Testis (tissue), 2 donors: ENCODE measurements at regions not wholly inside any gene's neighbourhood (a gene's known extent, or its start where the extent isn't known, plus 50 kb on each side); places are given as distances from the start of the nearest gene placed in this dataset.

Source experiments
- DNase-seq: peaks from one replicate; pipeline ENCODE4 v3.0.0-alpha.2; 2019
- H3K27ac ChIP-seq, 2 donors: fragments of 200-600 bp; sonication (generic); one replicate each; pipeline ENCODE4 v1.5.1; 2019
- H3K27me3 ChIP-seq: fragments of 200-600 bp; sonication (generic); one replicate; pipeline ENCODE4 v1.5.1; 2019
- H3K36me3 ChIP-seq: fragments of 200-600 bp; sonication (generic); one replicate; pipeline ENCODE4 v1.5.1; 2017; ENCODE audit warnings: low read depth; ENCODE audit errors: missing control alignments
- H3K4me1 ChIP-seq: fragments of 200-600 bp; sonication (generic); one replicate; pipeline ENCODE4 v1.5.1; 2019
- H3K4me3 ChIP-seq, 2 donors: fragments of 200-600 bp; sonication (generic); one replicate each; pipeline ENCODE4 v1.5.1; 2017 to 2019
- H3K9me3 ChIP-seq: fragments of 200-600 bp; sonication (generic); one replicate; pipeline ENCODE4 v1.5.1; 2017
- POLR2A ChIP-seq: fragments of 450-650 bp; IDR thresholded peaks from one replicate; pipeline ENCODE4 v1.6.1; 2017; ENCODE audit warnings: antibody characterized with exemption, mild to moderate bottlenecking, moderate library complexity
- WGBS, 2 donors: methylation state at CpG; one replicate each; pipeline ENCODE4 v1.1.5; 2018; 5-methylcytosine and 5-hydroxymethylcytosine counted together
- intact Hi-C: fragments of 100-400 bp; cut with DNase I; formaldehyde crosslinking; loops from one replicate; pipeline ENCODE4 v1.15.1; 2023; ENCODE audit warnings: low total_unique reads
- TF ChIP-seq, protein P1 (sequence below), 3 experiments: fragments of 450-650 bp in 2 of 3; fragments of 200-600 bp in 1 of 3; sonication (generic) in 1 of 3; IDR thresholded peaks; one replicate each; pipeline ENCODE4 v1.5.1; 2016 to 2019; ENCODE audit warnings: antibody characterized with exemption in 3 of 3, mild to moderate bottlenecking in 2 of 3, moderate library complexity in 1 of 3

DNA sequence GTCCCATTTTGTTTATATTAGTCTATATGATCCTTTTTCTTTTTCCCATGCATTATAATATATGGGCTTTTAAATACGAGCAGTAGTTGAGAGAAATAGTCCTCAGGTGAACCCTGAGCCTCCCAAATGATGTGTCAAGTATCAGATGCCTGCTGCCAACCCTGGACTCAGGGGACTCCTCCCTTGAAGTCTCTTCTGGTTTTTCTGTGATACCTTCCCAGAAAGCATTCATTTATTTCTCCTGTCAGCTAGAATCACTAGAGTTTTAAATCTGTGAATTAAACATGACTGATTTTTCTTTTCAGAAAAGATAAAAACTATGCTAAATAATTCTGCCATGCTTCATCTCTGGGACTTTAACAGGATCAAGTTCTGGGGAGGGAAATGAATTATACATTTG is 184.6 kb downstream of the LIG4 start:
- no peak for TF ChIP-seq POLR2A
- TF ChIP-seq, protein P1, sequence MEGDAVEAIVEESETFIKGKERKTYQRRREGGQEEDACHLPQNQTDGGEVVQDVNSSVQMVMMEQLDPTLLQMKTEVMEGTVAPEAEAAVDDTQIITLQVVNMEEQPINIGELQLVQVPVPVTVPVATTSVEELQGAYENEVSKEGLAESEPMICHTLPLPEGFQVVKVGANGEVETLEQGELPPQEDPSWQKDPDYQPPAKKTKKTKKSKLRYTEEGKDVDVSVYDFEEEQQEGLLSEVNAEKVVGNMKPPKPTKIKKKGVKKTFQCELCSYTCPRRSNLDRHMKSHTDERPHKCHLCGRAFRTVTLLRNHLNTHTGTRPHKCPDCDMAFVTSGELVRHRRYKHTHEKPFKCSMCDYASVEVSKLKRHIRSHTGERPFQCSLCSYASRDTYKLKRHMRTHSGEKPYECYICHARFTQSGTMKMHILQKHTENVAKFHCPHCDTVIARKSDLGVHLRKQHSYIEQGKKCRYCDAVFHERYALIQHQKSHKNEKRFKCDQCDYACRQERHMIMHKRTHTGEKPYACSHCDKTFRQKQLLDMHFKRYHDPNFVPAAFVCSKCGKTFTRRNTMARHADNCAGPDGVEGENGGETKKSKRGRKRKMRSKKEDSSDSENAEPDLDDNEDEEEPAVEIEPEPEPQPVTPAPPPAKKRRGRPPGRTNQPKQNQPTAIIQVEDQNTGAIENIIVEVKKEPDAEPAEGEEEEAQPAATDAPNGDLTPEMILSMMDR (IDR thresholded peaks at IDR 0.05), result no peak
- WGBS, 2 donors, result 31 to 62% methylated on average over 1 of the region's 1 CpG
- DNase-seq, result no peak
- Histone ChIP-seq H3K4me1 (no peaks in the 10 kb centered on the region), H3K9me3 (no peaks in the 10 kb centered on the region), H3K4me3 (no peak overlapping the region), H3K36me3 (no peaks in the 10 kb centered on the region), H3K27me3 (no peaks in the 10 kb centered on the region), H3K27ac (no peak overlapping the region)
- intact Hi-C loops, result no loop called here

DNA sequence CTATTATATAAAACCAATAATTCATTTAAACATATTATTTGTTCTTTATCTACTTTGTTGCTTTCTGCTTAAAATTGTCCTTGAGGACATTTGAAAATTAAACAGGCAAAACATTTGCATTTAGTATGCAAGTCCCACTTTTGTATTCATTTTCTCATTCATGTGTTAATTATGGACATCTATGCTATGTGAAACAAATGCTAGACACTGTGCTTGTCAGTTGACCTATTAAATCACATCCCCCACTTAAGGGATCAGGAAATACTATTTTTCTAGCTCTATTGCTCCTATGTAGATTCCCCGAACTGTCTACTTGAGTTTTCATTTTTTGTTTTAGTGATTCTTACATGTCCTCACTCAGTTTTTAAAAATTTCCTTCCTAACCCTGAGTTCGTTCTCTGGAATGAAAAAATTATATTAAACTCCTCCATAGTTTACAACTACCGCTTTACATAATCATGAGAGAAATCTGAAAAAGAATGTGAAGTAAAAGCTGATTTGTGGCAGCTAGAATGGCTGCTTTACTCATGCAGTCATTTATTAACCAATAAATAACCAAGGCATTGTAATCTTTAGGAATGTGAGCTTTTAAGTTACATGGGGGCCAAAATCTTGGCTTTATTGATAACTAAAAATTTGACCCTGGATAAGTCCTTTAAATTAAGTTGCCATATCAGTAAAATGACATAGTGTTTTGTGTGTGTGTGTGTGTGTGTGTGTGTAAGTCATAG is 188.5 kb downstream of the LIG4 start:
- H3K27me3 ChIP-seq, result no peaks in the 10 kb centered on the region
- 48 to 59% methylated on average over 3 of the region's 3 CpGs for WGBS, 2 donors
- intact Hi-C loops, result no loop called here
- TF ChIP-seq, protein P1 (IDR thresholded peaks at IDR 0.05), result no peak
- TF ChIP-seq POLR2A, result no peak
- no peaks in the 10 kb centered on the region for H3K36me3 ChIP-seq
- H3K9me3 ChIP-seq, result no peaks in the 10 kb centered on the region
- no peaks in the 10 kb centered on the region for H3K4me1 ChIP-seq
- no peak overlapping the region for H3K27ac ChIP-seq
- DNase-seq, result no peak
- H3K4me3 ChIP-seq, result no peak overlapping the region

DNA sequence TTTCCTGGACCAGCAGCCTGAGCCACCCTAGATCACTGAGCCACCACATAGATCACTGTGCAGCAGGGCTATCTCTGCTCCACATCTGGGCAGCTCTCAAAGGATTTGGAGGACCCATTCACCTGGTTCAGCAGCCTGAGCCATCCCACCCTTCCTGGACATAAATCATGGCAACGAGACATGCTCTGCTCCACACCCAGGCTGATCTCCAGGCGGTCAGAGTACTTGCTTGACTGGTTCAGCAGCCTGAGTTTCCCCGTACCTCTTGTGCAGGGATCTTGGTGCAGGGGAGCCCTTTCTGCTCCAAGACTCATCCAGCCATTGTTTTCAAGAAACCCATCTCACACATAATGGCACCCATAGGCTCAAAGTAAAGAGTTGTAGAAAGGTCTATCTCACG is 195.3 kb downstream of the LIG4 start:
- no peaks in the 10 kb centered on the region for H3K4me1 ChIP-seq
- H3K4me3 ChIP-seq, result no peak overlapping the region
- H3K9me3 ChIP-seq, result no peaks in the 10 kb centered on the region
- no peaks in the 10 kb centered on the region for H3K27me3 ChIP-seq
- TF ChIP-seq, protein P1 (IDR thresholded peaks at IDR 0.05), result no peak
- TF ChIP-seq POLR2A, result no peak
- DNase-seq, result no peak
- intact Hi-C loops, result no loop called here
- H3K36me3 ChIP-seq, result no peaks in the 10 kb centered on the region
- H3K27ac ChIP-seq, result no peak overlapping the region
- 78 to 79% methylated on average over 3 to 4 of the region's 4 CpGs for WGBS, 2 donors

DNA sequence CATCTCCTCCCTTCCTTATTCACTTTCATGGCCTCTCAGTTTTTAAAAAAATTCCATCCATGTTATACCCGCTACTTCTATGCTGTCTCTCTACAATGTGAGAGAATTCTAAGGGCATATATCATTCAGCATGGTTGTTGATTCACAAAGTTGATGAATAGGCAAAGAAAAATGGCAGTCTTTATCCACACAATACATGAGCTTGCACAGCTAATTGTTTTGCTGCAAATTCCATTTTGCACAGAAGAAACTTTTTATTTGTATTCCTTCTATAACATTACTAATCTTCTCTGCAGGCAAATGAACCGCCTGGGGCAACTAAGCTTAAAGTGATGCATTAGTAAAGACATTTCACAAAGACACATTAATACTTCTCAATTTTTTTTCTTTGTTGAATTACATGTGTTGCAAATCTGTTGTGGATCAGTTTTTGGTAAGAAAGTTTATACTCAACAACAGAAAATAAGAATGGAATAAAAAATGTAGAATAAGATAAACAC is 196.9 kb downstream of the LIG4 start:
- H3K36me3 ChIP-seq, result no peaks in the 10 kb centered on the region
- intact Hi-C loops, result no loop called here
- no peaks in the 10 kb centered on the region for H3K4me1 ChIP-seq
- WGBS, 2 donors, result 85 to 88% methylated on average over 2 of the region's 2 CpGs
- H3K27ac ChIP-seq, result no peak overlapping the region
- no peak for DNase-seq
- no peaks in the 10 kb centered on the region for H3K9me3 ChIP-seq
- no peaks in the 10 kb centered on the region for H3K27me3 ChIP-seq
- TF ChIP-seq POLR2A, result no peak
- TF ChIP-seq, protein P1 (IDR thresholded peaks at IDR 0.05), result no peak
- no peak overlapping the region for H3K4me3 ChIP-seq

DNA sequence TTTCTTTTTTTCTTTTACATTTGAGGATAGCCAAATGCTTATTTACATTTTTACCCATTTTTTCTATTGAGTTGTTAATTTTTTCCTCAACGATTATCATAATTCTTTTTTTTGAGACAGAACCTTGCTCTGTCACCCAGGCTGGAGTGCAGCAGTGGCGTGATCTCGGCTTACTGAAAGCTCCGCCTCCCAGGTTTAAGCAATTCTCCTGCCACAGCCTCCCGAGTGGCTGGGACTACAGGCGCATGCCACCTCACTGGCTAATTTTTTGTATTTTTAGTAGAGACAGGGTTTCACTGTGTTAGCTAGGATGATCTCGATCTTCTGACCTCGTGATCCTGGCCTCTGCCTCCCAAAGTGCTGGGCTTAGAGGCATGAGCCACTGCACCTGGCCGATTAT is 208.7 kb downstream of the LIG4 start:
- Histone ChIP-seq H3K36me3 (no peaks in the 10 kb centered on the region), H3K27me3 (no peaks in the 10 kb centered on the region), H3K9me3 (no peaks in the 10 kb centered on the region), H3K4me3 (no peak overlapping the region), H3K4me1 (no peaks in the 10 kb centered on the region), H3K27ac (no peak overlapping the region)
- no peak for DNase-seq
- intact Hi-C loops, result no loop called here
- 90% methylated on average over 9 of the region's 9 CpGs for WGBS, 2 donors
- TF ChIP-seq, protein P1 (IDR thresholded peaks at IDR 0.05), result no peak
- TF ChIP-seq POLR2A, result no peak
